GM10266 (cell line): ENCODE measurements at regions not wholly inside any gene's neighbourhood (a gene's known extent, or its start where the extent isn't known, plus 50 kb on each side); places are given as distances from the start of the nearest gene placed in this dataset.

Experiments used
- DNase-seq: peaks from one replicate; pipeline ENCODE4 v3.0.0; 2012; ENCODE audit errors: extremely low spot score
- CTCF ChIP-seq: IDR thresholded peaks from 2 replicates; pipeline ENCODE4 v1.5.1; 2012; ENCODE audit warnings: mild to moderate bottlenecking, low read depth; ENCODE audit not compliant: control insufficient read depth, insufficient read depth; ENCODE audit errors: missing control alignments

- TF ChIP-seq CTCF = no peak
- DNase-seq = no peak
Observed at GRCh38 chr21:17044696-17045095, 468.1 kb upstream of the CXADR start.

GRCh38 chr21:17045214-17045853 is 467.5 kb upstream of the CXADR start:
- DNase-seq = no peak
- TF ChIP-seq CTCF = no peak

- no peak for DNase-seq
- no peak for TF ChIP-seq CTCF
Observed at GRCh38 chr21:17048974-17049373, 463.9 kb upstream of the CXADR start.

- no peak for DNase-seq
- no peak for TF ChIP-seq CTCF
Observed at GRCh38 chr21:17050156-17050555, 462.7 kb upstream of the CXADR start.

GRCh38 chr21:17050646-17051045 is 462.2 kb upstream of the CXADR start:
- DNase-seq = no peak

GRCh38 chr21:17051054-17051453 is 461.8 kb upstream of the CXADR start:
- no peak for TF ChIP-seq CTCF
- DNase-seq = no peak

More at GRCh38 chr21:17050646-17051045, 462.2 kb upstream of the CXADR start:
- no peak for TF ChIP-seq CTCF

- no peak for DNase-seq
- TF ChIP-seq CTCF = no peak
Observed at GRCh38 chr21:17053321-17053720, 459.5 kb upstream of the CXADR start.
